SK-N-SH (cell line): ENCODE measurements at regions not wholly inside any gene's neighbourhood (a gene's known extent, or its start where the extent isn't known, plus 50 kb on each side); places are given as distances from the start of the nearest gene placed in this dataset.

Source experiments
- CTCF ChIA-PET: fragments of 300-600, 350-600 bp; formaldehyde crosslinking; extraction: SDS; loops from one replicate; lab custom pipeline; 2021; lab: Yijun Ruan, JAX
- POLR2A ChIA-PET: fragments of 350-600 bp; sonication (Branson Sonifier 250); formaldehyde crosslinking; extraction: SDS; loops from one replicate; lab custom pipeline; 2020; ENCODE audit warnings: antibody characterized with exemption, inconsistent platforms; lab: Yijun Ruan, JAX
- DNase-seq: peaks from one replicate; pipeline ENCODE4 v3.0.0; 2012
- H2AFZ ChIP-seq: fragments of 200-600 bp; sonication (generic); 2 replicates; pipeline ENCODE4 v1.8.1; 2016; ENCODE audit warnings: antibody characterized with exemption, mild to moderate bottlenecking, low read depth
- H3F3A ChIP-seq: fragments of 200-600 bp; sonication (generic); replicated peaks from 2 replicates; pipeline ENCODE3; 2016; ENCODE audit warnings: antibody characterized with exemption, mild to moderate bottlenecking; ENCODE audit not compliant: insufficient read depth
- H3K27ac ChIP-seq, 2 experiments: fragments of 200-500 bp in 1 of 2; fragments of 200-600 bp in 1 of 2; sonication (Bioruptor generic) in 1 of 2; sonication (generic), shearing (Covaris generic) in 1 of 2; 2 replicates each; pipeline versions ENCODE4 v1.5.1 to v1.6.1; 2014 to 2016; ENCODE audit warnings: low read depth in 2 of 2, inconsistent platforms in 1 of 2, low read length in 1 of 2, mild to moderate bottlenecking in 1 of 2, mixed read lengths in 1 of 2
- H3K27me3 ChIP-seq: fragments of 200-600 bp; sonication (generic), shearing (Covaris generic); 2 replicates; pipeline ENCODE4 v1.6.1; 2016; ENCODE audit warnings: mixed run types; ENCODE audit not compliant: insufficient read depth
- H3K36me3 ChIP-seq, 2 experiments: fragments of 200-500 bp in 1 of 2; fragments of 200-600 bp in 1 of 2; sonication (Bioruptor generic) in 1 of 2; sonication (generic) in 1 of 2; replicated peaks in 1 of 2; 2 replicates each; pipeline versions ENCODE3 to v1.5.1; 2014 to 2016; ENCODE audit warnings: low read length in 1 of 2, mild to moderate bottlenecking in 1 of 2; ENCODE audit not compliant: insufficient read depth in 2 of 2, control insufficient read depth in 1 of 2
- H3K4me1 ChIP-seq, 2 experiments: fragments of 200-500 bp in 1 of 2; fragments of 200-600 bp in 1 of 2; sonication (Bioruptor generic) in 1 of 2; sonication (generic), shearing (Covaris generic) in 1 of 2; 2 replicates each; pipeline versions ENCODE4 v1.5.1 to v1.6.1; 2014 to 2016; ENCODE audit warnings: low read depth in 1 of 2, low read length in 1 of 2, mixed run types in 1 of 2; ENCODE audit not compliant: insufficient read depth in 2 of 2, control insufficient read depth in 1 of 2
- H3K4me2 ChIP-seq: fragments of 200-600 bp; sonication (generic), shearing (Covaris generic); 2 replicates; pipeline ENCODE4 v1.6.1; 2017; ENCODE audit warnings: mixed run types
- H3K4me3 ChIP-seq, 2 experiments: fragments of 200-500 bp in 1 of 2; fragments of 200-600 bp in 1 of 2; sonication (Bioruptor generic) in 1 of 2; sonication (generic), shearing (Covaris generic) in 1 of 2; 2 replicates each; pipeline versions ENCODE4 v1.5.1 to v1.8.1; 2014 to 2016; ENCODE audit warnings: low read depth in 2 of 2, inconsistent platforms in 1 of 2, low read length in 1 of 2, mild to moderate bottlenecking in 1 of 2, mixed read lengths in 1 of 2, moderate library complexity in 1 of 2
- H3K79me2 ChIP-seq: fragments of 200-600 bp; sonication (generic); 2 replicates; pipeline ENCODE4 v1.8.1; 2017; ENCODE audit warnings: mild to moderate bottlenecking; ENCODE audit not compliant: insufficient read depth
- H3K9ac ChIP-seq: fragments of 200-600 bp; sonication (generic); 2 replicates; pipeline ENCODE4 v1.6.1; 2017; ENCODE audit warnings: mixed run types
- H3K9me2 ChIP-seq: fragments of 200-600 bp; sonication (generic); 2 replicates; pipeline ENCODE4 v1.6.1; 2017; ENCODE audit warnings: mixed run types
- H3K9me3 ChIP-seq: fragments of 200-600 bp; sonication (generic); 2 replicates; pipeline ENCODE4 v1.6.1; 2017; ENCODE audit warnings: mixed run types, mild to moderate bottlenecking, moderate library complexity
- H4K20me1 ChIP-seq: fragments of 200-600 bp; sonication (generic); 2 replicates; pipeline ENCODE4 v1.6.1; 2017; ENCODE audit warnings: mild to moderate bottlenecking, mixed run types; ENCODE audit not compliant: insufficient read depth
- ELF1 ChIP-seq: IDR thresholded peaks from 2 replicates; pipeline ENCODE4 v1.4.0; 2012
- FOXJ3 ChIP-seq: sonication (generic); formaldehyde crosslinking; IDR thresholded peaks from 2 replicates; pipeline ENCODE4 v1.5.1; 2020; ENCODE audit warnings: mild to moderate bottlenecking, missing genetic modification reagents
- FOXM1 ChIP-seq: IDR thresholded peaks from 2 replicates; pipeline ENCODE4 v1.4.0; 2012; ENCODE audit warnings: low read depth, mild to moderate bottlenecking
- GABPA ChIP-seq: IDR thresholded peaks from 2 replicates; pipeline ENCODE4 v1.4.0; 2012; ENCODE audit warnings: low read depth, mild to moderate bottlenecking
- GATA2 ChIP-seq: sonication (generic); formaldehyde crosslinking; IDR thresholded peaks from 2 replicates; pipeline ENCODE4 v1.5.0; 2020; ENCODE audit warnings: mild to moderate bottlenecking, missing genetic modification reagents
- IRF3 ChIP-seq: fragments of 150-350 bp; IDR thresholded peaks from 2 replicates; pipeline ENCODE4 v1.6.1; 2016; ENCODE audit warnings: mild to moderate bottlenecking, low read depth, low read length
- JUND ChIP-seq: IDR thresholded peaks from 2 replicates; pipeline ENCODE4 v1.4.0; 2012
- MAX ChIP-seq: IDR thresholded peaks from 2 replicates; pipeline ENCODE4 v1.4.0; 2012; ENCODE audit warnings: low read depth
- NRF1 ChIP-seq: IDR thresholded peaks from 2 replicates; pipeline ENCODE4 v1.6.1; 2012; ENCODE audit warnings: low read depth, mild to moderate bottlenecking, low read length
- PBX3 ChIP-seq: IDR thresholded peaks from 2 replicates; pipeline ENCODE4; 2012
- POLR2AphosphoS5 ChIP-seq: IDR thresholded peaks from 2 replicates; pipeline ENCODE4 v1.6.1; 2012; ENCODE audit warnings: low read depth, low read length
- RAD21 ChIP-seq: IDR thresholded peaks from 2 replicates; pipeline ENCODE4 v1.6.1; 2012; ENCODE audit warnings: mild to moderate bottlenecking, low read length
- TAF1 ChIP-seq: IDR thresholded peaks from 2 replicates; pipeline ENCODE4 v1.6.1; 2012; ENCODE audit warnings: low read depth, mild to moderate bottlenecking, low read length, moderate library complexity, borderline replicate concordance
- USF2 ChIP-seq: fragments of 150-350 bp; IDR thresholded peaks from 2 replicates; pipeline ENCODE4 v1.6.1; 2017; ENCODE audit warnings: antibody characterized with exemption, low read length, low read depth, borderline replicate concordance
- WGBS: methylation state at CpG from one replicate; pipeline ENCODE4 v1.1.6; 2017; ENCODE audit warnings: low lambda C conversion rate; 5-methylcytosine and 5-hydroxymethylcytosine counted together

GRCh38 chr15:61762676-61763075 is 297.6 kb downstream of the VPS13C start:
- no peaks in the 10 kb centered on the region for H3F3A ChIP-seq
- no peak overlapping the region for H3K4me2 ChIP-seq
- POLR2A ChIA-PET, result no interaction called here
- H4K20me1 ChIP-seq, result no peaks in the 10 kb centered on the region
- H3K79me2 ChIP-seq, result no peaks in the 10 kb centered on the region
- no peaks in the 10 kb centered on the region for H3K9me2 ChIP-seq
- H3K36me3 ChIP-seq, result no peaks in the 10 kb centered on the region
- no peak overlapping the region for H3K9ac ChIP-seq
- no peaks in the 10 kb centered on the region for H3K9me3 ChIP-seq
- DNase-seq, result no peak
- no peak overlapping the region for H2AFZ ChIP-seq
- TF ChIP-seq IRF3 (no peak), TAF1 (no peak), NRF1 (no peak)
- no peak overlapping the region for H3K4me3 ChIP-seq
- H3K27me3 ChIP-seq, result no peaks in the 10 kb centered on the region
- H3K4me1 ChIP-seq, result no peaks in the 10 kb centered on the region
- 51% methylated on average over 3 of the region's 3 CpGs for WGBS
- CTCF ChIA-PET, result no interaction called here
- H3K27ac ChIP-seq, result no peak overlapping the region

GRCh38 chr15:61759639-61760038 is 300.6 kb downstream of the VPS13C start:
- Histone ChIP-seq H3K27me3 (no peaks in the 10 kb centered on the region), H3K4me1 (peaks cover 0 to 14% of the 10 kb centered on the region in 2 experiments; a peak in 2 of 4 replicates), H3K4me2 (no peak overlapping the region), H3K4me3 (no peak overlapping the region), H3K9me2 (no peaks in the 10 kb centered on the region), H4K20me1 (no peaks in the 10 kb centered on the region), H3F3A (no peaks in the 10 kb centered on the region), H2AFZ (no peak overlapping the region), H3K36me3 (no peaks in the 10 kb centered on the region)
- 56% methylated on average over 2 of the region's 2 CpGs for WGBS
- CTCF ChIA-PET, result no interaction called here
- no peak for TF ChIP-seq POLR2AphosphoS5
- no peak for TF ChIP-seq FOXM1
- no peak for TF ChIP-seq ELF1
- no peak for TF ChIP-seq USF2
- TF ChIP-seq, all 33 proteins: peak for 0
- Histone ChIP-seq H3K9ac (no peak overlapping the region), H3K79me2 (no peaks in the 10 kb centered on the region), H3K27ac (no peak overlapping the region), H3K9me3 (no peaks in the 10 kb centered on the region)
- POLR2A ChIA-PET, result no interaction called here
- DNase-seq, result no peak

GRCh38 chr15:61756071-61756820 is 304.0 kb downstream of the VPS13C start:
- no peaks in the 10 kb centered on the region for H3K36me3 ChIP-seq
- peaks cover 0 to 16% of the 10 kb centered on the region in 2 experiments; a peak in 2 of 4 replicates for H3K4me1 ChIP-seq
- POLR2A ChIA-PET, result no interaction called here
- no peaks in the 10 kb centered on the region for H3K79me2 ChIP-seq
- no peaks in the 10 kb centered on the region for H4K20me1 ChIP-seq
- no peaks in the 10 kb centered on the region for H3K9me2 ChIP-seq
- no peak overlapping the region for H3K4me2 ChIP-seq
- no peak overlapping the region for H3K4me3 ChIP-seq
- CTCF ChIA-PET, result interaction anchor here (1.0 kb wide), 1 partner anchor 20 kb away, joined by 3 read pairs; no protein-coding TSS in a partner anchor
- H3K27me3 ChIP-seq, result no peaks in the 10 kb centered on the region
- H2AFZ ChIP-seq, result no peak overlapping the region
- no peak for DNase-seq
- no peaks in the 10 kb centered on the region for H3K9me3 ChIP-seq
- H3K27ac ChIP-seq, result no peak overlapping the region; a peak in 1 of 4 replicates
- 54% methylated on average over 4 of the region's 4 CpGs for WGBS
- H3K9ac ChIP-seq, result no peak overlapping the region
- H3F3A ChIP-seq, result no peaks in the 10 kb centered on the region
- TF ChIP-seq RAD21, result no peak
- no peak for TF ChIP-seq GATA2
- no peak for TF ChIP-seq JUND
- no peak for TF ChIP-seq FOXM1
- TF ChIP-seq ELF1, result no peak
- TF ChIP-seq PBX3, result no peak
- no peak for TF ChIP-seq FOXJ3
- TF ChIP-seq MAX, result no peak
- no peak for TF ChIP-seq GABPA
- TF ChIP-seq IRF3, result no peak
- no peak for TF ChIP-seq POLR2AphosphoS5
